KG1 (cell line): ENCODE measurements at regions not wholly inside any gene's neighbourhood (a gene's known extent, or its start where the extent isn't known, plus 50 kb on each side); places are given as distances from the start of the nearest gene placed in this dataset.
"Not testable (repeated sequence)": the region's sequence is repeated elsewhere in the genome, so short reads cannot be mapped to it uniquely, and the experiment has no call there.

ENCODE experiments used
- DNase-seq: peaks from one replicate; lab custom pipeline; 2025; lab: John Stamatoyannopoulos, UW

DNA sequence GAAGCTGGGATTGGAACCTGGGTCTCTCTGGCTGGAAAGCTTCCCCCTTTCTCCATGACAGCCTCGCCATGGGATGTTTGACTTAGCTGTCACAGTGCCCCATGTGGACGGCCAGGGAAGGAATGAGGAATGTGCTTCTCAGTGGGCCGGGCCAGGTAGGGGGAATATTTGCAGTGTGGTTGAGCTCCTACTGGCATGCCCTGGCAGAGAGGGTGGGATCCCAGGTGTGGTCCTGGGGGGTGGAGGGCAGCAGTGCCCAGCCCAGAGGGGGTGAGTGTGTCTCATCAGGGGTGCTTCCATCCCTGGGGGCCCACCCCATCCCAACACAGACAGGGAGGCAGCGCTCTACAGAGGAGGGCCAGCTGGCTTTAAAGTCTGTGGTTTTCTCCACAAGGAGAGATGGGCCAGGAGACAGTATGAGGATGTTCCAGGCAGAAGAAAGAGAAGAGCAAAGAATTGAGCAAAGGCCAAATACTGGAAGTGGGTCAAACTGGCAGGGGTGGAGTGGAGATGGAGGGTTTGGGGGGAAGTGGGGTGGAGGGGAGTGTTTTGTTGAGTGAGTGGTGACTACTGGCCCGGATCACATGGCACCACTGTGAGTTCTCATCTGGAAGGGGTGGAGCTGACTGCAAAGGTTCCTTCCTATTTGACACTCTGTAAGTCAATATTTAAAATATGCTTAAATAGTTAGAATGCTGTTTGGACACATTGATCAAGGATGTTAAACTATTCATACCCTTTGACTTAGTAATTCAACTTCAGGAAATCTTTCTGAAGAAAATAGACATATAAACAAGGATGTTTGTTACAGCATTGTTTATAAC, 94.0 kb downstream of the MYCN start:
- no peak for DNase-seq

DNA sequence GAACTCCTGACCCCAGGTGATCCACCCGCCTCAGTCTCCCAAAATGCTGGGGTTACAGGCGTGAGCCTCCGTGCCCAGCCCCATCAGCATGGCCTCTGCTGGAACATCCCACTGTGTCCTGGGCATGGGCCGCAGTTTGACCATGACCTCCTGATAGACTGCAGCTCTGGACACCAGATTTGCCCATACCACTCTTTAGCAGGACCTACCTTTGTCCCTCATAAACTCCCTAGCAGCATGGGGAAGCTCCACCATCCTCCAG, 92.6 kb downstream of the MYCN start:
- DNase-seq: no peak

DNA sequence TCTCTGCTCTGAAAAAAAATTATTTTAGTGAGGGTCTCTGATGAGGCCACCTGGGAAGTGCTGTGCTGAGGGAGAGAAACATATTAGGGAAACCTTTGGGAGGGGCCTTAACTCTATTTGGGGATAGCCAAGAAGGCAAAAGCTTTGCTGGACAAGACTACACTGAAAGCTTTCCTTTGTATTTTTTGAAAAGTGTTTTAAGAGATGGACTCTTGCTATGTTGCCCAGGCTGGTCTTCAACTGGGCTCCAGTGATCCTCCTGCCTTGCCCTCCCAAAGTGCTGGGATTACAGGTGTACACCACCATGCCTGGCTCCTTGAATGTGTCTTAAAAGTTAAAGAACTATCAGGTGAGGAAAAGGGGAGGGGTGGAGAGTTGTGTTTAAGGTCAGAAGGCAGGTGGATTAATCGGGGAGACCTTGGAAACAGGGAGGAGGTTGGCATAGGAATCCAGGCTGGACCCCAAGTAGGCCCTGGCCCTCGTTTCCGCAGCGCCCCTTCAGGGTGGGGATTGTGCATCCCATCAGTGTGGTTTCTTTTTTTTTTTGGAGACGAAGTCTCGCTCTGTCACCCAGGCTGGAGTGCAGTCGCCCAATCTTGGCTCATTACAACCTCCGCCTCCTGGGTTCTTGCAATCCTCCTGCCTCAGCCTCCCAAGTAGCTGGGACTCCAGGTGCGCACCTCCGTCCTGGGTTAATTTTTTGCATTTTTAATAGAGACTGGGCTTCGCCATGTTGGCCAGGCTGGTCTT, 92.1 kb downstream of the MYCN start:
- DNase-seq: no peak

DNA sequence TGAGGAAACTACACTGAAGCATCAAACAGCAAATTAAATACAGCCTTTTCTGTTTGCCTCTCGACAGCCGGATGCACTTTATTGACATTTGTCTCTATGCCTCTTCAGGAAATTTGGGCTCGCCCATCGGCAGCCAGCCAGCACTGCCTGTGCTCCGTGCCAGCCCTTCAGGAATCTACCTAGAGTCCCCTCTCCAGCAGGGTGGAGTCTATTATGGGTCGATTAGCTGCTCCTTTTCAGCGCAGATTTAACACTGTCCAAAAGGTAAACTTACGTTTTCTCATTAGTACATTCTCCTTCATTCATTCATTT, 91.5 kb downstream of the MYCN start:
- no peak for DNase-seq

DNA sequence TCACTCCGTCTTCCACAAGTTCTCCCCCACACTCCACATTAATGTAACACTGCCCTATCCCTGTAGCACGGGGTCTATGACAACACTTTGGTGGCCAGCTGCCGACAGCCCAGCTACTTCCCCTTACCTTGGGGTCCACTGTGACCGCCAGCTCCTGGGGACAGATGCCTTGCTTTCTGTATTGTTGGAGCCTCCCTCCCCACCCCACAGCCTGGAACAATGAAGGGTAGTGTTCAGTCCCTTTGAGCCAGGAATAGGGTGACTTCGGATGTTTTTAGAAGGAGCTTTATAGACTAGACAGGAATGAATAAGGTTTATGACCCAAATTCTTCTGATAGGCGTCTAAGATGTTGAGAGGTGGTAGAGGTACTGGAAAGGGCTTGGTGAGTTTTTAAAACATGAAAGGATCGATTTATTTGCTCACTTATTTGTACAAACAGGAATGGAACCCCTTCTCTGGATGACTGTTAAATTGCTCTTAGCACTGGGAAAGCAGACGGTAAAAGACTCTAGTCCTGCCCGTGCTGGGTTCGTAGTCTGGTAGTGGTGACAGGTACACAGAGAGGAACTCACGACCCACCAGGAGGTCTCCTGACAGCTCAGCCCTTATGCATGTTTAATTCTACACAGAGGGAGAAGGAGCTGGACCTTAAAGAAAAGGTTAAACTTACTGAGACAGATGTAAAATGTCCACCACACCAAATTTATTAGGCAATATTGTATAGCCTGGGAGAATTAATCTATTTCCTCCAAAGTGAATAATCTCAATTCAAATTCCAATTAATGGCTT, 90.9 kb downstream of the MYCN start:
- no peak for DNase-seq

DNA sequence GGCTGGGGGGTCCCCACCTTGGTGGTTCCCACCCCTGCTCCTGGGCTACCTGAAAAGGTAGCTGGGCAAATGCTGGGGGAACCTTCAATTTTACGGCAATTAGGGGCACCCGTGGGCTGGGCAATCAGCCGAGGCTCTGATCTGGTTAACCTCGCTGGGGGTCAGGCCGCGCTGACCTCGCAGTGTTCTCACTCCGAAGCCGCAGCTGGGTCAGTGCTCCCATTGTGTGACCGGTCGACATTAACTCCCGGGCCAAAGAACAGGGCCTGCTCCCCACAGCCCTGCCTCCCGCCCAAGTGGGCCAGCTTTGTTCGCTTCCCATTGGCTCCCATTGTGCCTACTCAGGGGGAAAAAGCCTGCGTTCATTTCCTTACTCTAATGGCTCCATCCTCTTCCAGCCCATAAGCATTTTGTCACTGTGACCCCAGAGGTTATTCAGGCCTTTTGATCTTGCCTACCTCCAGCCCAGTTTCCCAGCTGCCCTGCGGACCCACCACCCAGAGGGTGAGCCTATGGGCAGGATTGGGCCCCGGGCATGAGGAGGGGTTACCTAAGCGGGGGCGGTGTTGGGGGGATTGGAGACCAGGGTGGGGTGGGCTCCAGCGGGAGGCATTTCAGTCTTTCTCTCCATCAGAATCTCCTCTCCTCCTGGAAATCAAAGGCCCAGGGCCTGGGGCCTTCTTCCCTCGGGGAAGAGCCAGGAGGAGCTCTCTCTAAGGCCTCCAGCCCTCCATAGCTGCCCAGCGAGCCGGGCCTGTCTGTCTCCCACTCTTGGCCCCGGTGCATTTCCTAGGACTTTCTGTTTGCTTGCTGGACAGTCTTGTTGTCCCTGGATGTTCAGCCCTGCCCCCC, 90.1 kb downstream of the MYCN start:
- DNase-seq: no peak

DNA sequence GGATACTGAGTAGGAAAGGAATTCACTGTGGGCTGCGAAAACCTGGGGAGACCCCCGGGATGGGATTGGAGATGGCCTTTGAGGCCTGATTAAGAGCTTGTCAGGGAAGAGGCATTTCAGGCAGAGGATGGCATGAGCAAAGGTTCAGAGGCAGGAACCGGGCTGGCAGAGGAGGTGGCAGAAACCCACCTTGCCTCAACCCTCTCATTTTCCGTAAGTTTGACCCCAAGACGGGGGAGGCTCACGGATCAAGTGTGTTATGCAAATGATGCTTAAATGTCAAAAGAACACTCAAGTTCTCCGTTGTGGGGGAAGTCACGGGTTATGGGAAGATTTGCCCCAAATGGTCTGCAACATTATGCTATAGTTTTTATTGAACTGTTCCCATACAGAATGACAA, 88.3 kb downstream of the MYCN start:
- DNase-seq: no peak

DNA sequence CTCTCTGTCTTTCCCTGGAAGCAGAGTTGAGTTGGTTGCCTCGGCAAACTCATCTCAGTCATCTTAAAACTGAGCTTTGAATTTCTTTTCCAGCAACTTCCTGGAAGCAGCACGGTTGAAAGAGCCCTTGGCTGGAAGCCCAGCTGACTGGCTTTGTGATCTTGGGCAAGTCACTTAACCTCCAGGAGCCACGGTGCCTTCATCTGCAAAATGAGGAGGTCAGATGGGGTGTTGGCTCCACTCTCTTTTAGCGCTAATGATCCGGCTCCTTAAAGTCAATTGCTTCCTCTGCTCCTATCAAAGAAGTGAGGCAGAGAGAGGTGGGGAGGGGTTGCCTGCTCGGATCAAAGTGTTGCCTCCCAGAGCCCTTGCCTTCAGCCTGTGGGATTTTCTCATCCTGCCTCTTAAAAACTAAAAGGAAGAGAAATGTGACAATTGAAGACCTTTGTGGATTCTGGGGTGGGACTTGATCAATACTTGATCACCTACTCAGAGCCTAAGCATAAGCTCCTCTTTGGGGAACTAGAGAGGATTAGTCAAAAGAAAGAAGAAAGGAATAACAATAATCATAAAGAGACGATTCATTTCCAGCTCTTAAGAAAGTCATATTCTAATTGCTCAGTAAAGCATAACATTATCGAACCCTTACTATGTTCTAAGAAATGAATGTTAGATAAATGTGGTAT, 86.6 kb downstream of the MYCN start:
- DNase-seq: no peak

DNA sequence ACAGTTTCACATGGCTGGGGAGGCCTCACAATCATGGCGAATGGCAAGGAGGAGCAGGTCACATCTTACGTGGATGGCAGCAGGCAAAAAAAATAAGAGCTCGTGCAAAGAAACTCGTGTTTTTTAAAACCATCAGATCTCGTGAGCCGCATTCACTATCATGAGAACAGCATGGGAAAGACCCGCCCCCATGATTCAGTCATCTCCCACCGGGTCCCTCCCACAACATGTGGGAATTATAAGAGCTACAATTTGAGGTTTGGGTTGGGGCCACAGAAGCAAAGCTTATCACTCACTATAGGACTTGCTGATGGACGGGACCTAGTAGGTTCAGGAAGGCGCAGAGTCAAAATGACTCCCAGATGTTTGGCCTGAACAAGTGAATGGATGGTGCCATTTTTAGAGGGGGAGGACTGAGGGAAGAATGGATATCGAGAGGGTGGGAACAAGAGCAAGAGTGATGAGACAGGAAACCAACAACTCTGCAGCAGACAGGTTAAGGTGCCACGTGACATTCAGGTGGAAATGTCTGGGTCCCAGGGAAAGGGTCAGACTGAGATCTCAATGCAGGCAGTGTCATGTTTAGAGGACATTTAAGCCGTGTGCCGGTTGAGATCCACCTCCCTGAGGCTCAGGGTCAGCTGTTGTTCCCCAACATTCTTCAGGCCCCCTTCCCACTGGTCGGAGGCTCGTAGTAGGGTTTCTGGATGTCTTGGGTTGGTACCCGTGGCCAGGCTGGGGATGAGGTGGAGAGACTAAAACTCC, 85.7 kb downstream of the MYCN start:
- DNase-seq: no peak

DNA sequence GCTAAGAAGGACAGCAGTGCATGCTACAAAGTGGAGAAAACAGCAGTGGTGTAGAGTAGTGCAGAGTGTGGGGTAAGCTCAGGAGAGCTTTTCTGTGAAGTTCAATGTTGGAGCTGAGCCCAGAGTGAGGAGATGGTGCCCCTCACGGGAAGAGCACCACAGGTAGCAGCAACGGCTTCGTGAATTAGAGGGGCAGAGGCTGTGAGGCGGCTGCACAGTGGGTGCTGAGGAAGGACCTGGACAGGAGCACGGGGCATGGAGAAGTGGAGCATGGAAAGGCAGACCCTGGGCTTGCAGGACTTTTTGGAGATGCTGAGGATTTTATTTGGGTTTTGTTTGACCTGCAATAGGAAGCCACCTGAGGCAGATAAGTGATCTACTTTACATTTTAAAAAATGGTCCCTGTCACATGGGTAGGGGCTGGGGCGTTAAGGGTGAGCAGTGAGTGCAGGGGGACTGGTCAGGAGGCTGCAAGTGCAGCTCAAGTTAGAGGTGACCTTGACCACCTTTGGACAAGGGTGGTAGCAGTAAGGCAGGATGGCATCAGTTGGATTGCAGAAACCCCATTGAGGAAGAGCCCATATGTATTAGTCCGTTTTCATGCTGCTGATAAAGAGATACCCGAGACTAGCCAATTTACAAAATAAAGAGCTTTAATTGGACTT, 85.0 kb downstream of the MYCN start:
- no peak for DNase-seq

DNA sequence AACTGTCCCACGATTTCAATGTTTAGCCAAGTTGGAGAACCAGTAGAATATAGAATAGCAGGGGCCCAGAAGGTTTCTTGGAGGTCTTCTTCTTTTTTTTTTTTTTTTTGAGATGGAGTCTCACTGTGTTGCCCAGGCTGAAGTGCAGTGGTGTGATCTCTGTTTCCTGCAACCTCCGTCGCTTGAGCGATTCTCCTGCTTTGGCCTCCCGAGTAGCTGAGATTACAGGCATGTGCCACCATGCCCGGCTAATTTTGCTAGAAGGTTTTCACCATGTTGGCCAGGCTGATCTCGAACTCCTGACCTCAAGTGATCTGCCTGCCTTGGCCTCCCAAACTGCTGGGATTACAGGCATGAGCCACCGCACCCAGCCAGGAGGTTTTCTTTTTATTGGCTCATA, 84.3 kb downstream of the MYCN start:
- DNase-seq: not testable (repeated sequence)

DNA sequence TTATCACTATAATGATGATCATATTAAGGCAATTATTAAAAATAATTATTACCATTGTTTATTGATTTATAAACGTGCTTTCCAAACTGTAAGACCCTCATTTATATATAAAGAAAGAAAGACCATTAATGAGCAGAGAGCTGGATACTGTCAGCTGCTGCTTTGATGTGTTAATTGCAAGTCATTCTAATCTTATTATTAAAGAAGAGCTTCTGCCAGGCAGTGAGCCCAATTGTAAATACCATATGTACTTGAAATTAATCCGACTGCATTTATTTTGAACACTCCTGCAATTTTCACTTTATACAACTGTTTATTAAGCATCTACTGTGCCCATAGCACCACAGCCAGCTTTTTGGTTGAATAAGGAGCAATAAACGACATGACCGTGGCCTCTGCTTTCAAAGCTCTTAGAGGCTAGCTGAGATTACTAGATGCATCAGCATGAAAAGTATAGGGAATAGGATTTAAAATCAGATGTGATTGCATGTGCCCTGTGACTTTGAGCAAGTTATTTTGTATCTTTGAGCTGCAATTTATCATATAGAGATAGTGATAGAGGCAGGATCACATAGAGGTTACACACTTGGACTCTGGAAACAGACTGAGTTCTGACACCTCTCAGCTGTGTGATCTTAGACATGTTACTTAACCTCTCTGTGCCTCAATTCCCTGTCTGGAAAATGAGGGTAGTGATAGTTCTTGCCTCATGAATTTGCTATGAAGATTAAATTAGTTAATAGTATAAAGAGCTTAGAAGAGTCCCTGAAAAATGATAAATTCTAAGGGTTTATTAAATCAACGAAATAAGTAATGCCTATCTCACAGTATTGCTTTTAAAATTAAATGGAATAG, 83.4 kb downstream of the MYCN start:
- DNase-seq: no peak

DNA sequence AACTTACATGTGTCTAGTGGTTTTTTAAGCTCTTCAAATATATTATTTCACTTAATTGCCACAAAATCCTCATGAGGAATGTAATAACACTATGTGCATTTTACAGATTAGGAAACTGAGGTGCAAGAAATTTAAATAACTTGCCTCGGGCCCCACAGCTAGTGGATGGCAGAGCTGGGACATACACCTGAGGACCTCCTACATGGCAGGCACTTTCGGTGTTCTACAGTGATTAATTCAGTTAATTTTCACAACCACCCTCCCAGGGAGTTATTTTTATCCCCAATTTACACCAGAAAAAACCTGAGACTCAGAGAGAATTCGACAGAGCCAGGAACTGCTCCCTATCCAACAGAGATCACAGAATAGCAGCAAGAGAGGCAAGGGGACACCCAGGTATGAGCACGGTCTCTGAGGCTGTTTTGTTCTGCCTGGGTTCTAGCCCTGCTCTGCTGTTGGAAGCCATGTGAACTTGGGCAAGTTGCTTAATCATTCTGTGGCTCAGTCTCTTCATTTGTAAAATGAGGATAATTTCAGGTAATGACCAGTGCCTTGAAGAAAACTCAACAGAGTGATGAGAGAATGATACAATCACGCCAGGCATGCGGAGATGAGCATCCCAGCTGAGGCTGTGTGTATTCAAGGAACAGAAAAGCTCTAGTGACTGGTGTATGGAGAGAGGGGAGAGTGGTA, 82.3 kb downstream of the MYCN start:
- no peak for DNase-seq

DNA sequence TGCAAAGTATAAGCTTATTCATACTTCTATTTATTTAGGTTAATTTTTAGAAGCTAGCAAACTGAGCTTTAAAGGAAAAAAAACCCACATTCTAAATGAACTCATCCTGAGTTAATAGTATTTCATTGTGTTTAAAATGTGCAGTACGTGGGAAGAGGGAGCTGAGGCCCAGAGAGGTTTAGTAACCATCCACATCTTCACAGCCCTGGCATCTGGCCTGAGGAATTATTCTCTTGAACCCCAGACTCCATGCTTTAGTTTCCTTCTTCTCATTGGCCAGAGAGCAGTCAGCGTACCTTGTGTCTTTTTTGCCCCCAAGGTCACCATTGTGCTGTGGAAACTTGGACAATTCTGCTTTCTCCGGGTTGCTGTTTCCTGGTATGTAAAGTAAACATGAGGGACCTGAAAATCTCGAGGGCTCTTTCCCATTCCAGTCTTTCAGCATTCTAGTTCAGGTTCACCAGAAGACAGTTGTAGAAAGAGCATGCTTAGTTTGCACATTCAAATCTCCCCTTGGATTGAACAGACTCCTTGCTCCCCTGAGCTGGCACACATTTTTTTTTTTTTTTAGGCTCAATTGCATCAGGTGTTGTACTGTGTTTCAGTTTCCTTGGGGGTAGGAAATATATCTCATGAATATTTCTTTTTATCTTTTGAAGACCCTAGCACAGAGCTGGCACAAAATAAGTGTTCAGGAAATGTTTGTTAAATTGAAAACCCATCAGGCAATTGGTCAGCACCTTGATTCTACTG, 81.4 kb downstream of the MYCN start:
- DNase-seq: no peak

DNA sequence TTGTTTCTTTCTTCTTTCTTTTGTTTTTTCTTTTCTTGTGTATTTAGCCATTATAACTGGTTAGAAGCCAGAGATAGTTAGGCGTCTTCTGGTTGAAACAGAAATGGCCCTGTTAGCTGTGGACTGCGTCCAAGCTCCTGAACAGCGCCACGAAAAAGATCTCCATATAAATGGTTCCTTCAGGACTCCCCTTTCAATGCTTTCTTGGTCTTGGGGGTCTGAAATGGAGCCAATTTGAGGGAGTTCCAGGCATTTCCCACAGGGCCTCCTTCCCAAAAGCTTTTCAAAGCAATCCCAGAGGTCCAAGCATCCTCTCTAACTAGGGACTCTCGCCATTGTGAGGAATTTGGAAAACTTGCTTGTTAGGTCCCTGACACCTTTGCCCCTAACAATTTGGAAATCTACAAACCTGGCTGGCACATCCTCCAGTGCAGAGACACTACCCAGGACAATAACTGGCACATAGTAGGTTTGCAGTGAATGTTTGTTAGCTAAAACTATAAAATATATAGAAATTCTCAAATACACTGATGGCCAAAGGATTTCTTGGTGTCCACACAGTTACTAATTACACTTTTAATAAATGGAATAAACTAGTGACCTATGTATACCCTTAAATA, 80.1 kb downstream of the MYCN start:
- no peak for DNase-seq

DNA sequence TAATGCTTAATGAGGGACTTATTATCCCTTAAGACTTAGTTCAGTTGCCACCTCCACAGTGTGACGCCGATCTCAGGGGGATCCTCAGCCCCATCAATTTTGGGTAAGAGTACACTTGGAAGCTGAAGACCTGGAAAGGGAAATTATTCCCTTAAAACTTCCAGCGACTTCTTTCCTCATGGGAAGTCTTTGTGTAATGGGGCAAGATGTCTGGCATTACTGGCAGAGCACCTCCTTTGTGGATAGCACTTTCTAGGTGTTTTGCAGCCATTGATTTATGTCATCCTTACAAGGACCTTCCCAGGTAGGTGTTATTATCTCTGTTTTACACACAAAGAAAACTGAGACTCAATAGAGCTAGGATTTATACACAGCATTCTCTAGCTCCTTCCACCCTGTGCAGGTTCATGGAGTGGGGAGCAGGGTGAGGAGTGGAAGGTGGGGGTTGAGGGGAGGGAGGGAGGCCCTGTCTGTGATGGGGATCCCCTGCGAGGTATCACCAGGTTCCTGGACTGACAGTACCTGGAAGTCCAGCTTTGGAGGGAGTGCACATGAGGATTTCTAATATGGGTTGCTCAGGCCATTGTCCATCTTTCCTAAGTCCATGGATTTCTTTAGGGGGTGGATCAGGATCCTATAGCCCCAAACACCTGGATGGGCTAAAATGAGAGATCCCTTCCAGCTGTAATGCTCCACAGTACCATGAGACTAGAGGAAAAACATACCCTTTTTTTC, 79.4 kb downstream of the MYCN start:
- DNase-seq: no peak

DNA sequence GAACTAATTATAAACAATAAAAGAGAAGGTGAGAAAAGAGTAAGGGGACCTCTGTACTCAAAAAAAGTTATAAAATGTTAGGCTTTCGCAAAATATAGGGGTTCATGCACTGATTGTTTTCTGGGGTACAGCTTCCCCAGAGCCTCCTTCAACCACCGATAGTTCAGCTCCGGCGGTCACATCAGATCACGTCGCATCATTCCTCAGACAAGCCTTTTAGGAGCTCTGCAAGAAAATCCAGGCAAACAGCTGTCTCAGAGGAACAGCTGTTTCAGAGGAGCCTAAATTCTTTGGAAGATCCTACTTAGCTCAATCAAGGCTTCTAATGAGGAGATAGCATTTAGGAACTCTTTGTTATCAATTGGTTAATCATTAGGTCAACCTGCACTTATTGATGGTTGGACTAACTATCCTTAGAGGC, 78.7 kb downstream of the MYCN start:
- no peak for DNase-seq
